ENCODE measurements at regions not wholly inside any gene's neighbourhood (a gene's known extent, or its start where the extent isn't known, plus 50 kb on each side); places are given as distances from the start of the nearest gene placed in this dataset.

DNA sequence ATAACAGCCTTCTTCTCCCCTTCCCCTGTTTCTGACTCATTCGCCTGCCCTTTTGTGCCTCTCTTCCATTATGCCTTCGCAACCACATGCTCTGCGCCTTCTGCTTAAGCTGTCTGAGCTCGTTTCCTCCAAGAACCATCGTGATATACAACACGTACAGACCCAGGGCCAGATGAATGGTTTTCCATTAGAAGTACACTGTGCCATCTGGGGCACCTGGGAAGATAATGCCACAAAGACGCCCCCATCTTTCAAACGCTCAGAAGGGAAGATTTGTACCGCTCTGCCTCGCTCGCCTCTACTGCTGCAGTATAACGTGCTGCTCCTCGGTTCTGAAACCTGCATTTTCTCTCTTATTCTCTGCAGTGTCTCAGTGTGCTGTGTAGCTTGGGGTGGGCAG lies 470.9 kb upstream of the STXBP6 start:
- CTCF ChIA-PET: no interaction called here
- ATAC-seq (ENCODE audit: poor library complexity) (no peak), DNase-seq (no peak)
- H3K27ac Mint-ChIP-seq: no peak overlapping the region
- no peak overlapping the region for H3K4me3 Mint-ChIP-seq
- H3K4me1 Mint-ChIP-seq (ENCODE audit: low read depth): no peaks in the 10 kb centered on the region
- peaks cover 6% of the 10 kb centered on the region for H3K9me3 Mint-ChIP-seq
- H3K27me3 ChIP-seq (ENCODE audit: control insufficient read depth in 1 of 2, insufficient read depth in 2 of 2, low read length in 2 of 2): no peaks in the 10 kb centered on the region
- TF ChIP-seq, protein P1, sequence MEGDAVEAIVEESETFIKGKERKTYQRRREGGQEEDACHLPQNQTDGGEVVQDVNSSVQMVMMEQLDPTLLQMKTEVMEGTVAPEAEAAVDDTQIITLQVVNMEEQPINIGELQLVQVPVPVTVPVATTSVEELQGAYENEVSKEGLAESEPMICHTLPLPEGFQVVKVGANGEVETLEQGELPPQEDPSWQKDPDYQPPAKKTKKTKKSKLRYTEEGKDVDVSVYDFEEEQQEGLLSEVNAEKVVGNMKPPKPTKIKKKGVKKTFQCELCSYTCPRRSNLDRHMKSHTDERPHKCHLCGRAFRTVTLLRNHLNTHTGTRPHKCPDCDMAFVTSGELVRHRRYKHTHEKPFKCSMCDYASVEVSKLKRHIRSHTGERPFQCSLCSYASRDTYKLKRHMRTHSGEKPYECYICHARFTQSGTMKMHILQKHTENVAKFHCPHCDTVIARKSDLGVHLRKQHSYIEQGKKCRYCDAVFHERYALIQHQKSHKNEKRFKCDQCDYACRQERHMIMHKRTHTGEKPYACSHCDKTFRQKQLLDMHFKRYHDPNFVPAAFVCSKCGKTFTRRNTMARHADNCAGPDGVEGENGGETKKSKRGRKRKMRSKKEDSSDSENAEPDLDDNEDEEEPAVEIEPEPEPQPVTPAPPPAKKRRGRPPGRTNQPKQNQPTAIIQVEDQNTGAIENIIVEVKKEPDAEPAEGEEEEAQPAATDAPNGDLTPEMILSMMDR (IDR thresholded peaks at IDR 0.05): no peak
- POLR2A ChIA-PET: no interaction called here
- H3K4me1 ChIP-seq (ENCODE audit: insufficient read depth, low read length): no peaks in the 10 kb centered on the region
- H3K36me3 ChIP-seq (ENCODE audit: insufficient read depth, low read length): no peaks in the 10 kb centered on the region
- peaks cover 0 to 4% of the 10 kb centered on the region in 2 experiments for H3K9me3 ChIP-seq (ENCODE audit: control insufficient read depth in 1 of 2, insufficient read depth in 1 of 2, low read length in 2 of 2)
- H3K27ac ChIP-seq (ENCODE audit: low read depth in 1 of 2, low read length in 2 of 2): no peak overlapping the region
- H3K4me3 ChIP-seq (ENCODE audit: low read length): no peak overlapping the region
- H3K36me3 Mint-ChIP-seq (ENCODE audit: low read depth): no peaks in the 10 kb centered on the region
- intact Hi-C loops (cut with DNase I, micrococcal nuclease): no loop called here
- H3K27me3 Mint-ChIP-seq: no peaks in the 10 kb centered on the region

DNA sequence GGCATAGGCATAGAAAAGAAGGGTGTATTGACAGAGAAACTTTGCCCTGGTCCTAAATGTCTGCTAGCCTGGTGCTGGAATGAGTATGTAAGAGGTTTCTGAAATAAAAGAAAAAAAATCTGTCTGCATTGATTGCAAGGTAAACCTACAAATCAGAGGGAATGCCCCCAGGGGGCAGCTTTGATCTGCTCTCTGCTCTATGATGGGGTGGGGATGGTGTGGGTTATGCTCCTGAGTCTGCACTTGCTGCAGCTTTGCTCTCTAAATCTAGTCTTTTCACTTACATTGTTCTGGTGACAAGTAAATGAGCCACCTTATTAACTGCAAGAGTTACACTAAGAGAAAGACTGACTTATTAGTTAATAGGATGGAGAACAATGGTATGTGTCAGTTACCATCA lies 468.4 kb upstream of the STXBP6 start:
- intact Hi-C loops (cut with DNase I, micrococcal nuclease): no loop called here
- H3K36me3 Mint-ChIP-seq (ENCODE audit: low read depth): no peaks in the 10 kb centered on the region
- H3K4me3 Mint-ChIP-seq: no peak overlapping the region
- no peak overlapping the region for H3K27ac Mint-ChIP-seq
- H3K9me3 Mint-ChIP-seq: peaks cover 11% of the 10 kb centered on the region
- Histone ChIP-seq H3K27ac (ENCODE audit: low read depth in 1 of 2, low read length in 2 of 2) (no peak overlapping the region), H3K4me1 (ENCODE audit: insufficient read depth, low read length) (no peaks in the 10 kb centered on the region), H3K27me3 (ENCODE audit: control insufficient read depth in 1 of 2, insufficient read depth in 2 of 2, low read length in 2 of 2) (no peaks in the 10 kb centered on the region), H3K36me3 (ENCODE audit: insufficient read depth, low read length) (no peaks in the 10 kb centered on the region), H3K9me3 (ENCODE audit: control insufficient read depth in 1 of 2, insufficient read depth in 1 of 2, low read length in 2 of 2) (peaks cover 0 to 10% of the 10 kb centered on the region in 2 experiments), H3K4me3 (ENCODE audit: low read length) (no peak overlapping the region)
- TF ChIP-seq, protein P1 (IDR thresholded peaks at IDR 0.05): no peak
- ATAC-seq (ENCODE audit: poor library complexity) (no peak), DNase-seq (no peak)
- no peaks in the 10 kb centered on the region for H3K27me3 Mint-ChIP-seq
- ChIA-PET CTCF (no interaction called here), POLR2A (no interaction called here)
- H3K4me1 Mint-ChIP-seq (ENCODE audit: low read depth): no peaks in the 10 kb centered on the region

DNA sequence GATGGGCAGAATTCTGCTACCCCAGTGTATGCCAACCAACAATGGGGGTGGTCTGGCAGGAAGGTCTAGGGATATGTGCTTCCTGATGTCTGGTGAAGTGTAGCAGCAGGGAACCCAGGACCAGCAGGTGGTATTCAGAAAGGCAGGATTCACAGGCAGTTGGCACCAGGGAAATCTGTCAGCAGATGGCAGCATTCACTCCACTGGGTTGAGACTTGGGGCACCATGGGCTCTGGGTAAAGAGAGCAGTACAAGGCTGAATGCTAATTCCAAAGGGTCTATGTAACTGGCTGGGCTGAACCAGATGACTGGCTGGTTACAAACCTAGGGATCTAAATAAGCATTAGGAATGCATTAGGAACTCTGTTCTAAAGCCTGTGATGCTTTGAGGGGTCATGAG lies 466.9 kb upstream of the STXBP6 start:
- DNase-seq (no peak), ATAC-seq (ENCODE audit: poor library complexity) (no peak)
- TF ChIP-seq, protein P1 (IDR thresholded peaks at IDR 0.05): no peak
- H3K4me3 ChIP-seq (ENCODE audit: low read length): no peak overlapping the region
- H3K9me3 ChIP-seq (ENCODE audit: control insufficient read depth in 1 of 2, insufficient read depth in 1 of 2, low read length in 2 of 2): peaks cover 0 to 10% of the 10 kb centered on the region in 2 experiments
- Mint-ChIP-seq H3K4me3 (no peak overlapping the region), H3K9me3 (peaks cover 14% of the 10 kb centered on the region), H3K36me3 (ENCODE audit: low read depth) (no peaks in the 10 kb centered on the region), H3K27ac (no peak overlapping the region), H3K27me3 (no peaks in the 10 kb centered on the region), H3K4me1 (ENCODE audit: low read depth) (no peaks in the 10 kb centered on the region)
- no peaks in the 10 kb centered on the region for H3K36me3 ChIP-seq (ENCODE audit: insufficient read depth, low read length)
- ChIA-PET CTCF (no interaction called here), POLR2A (no interaction called here)
- intact Hi-C loops (cut with DNase I, micrococcal nuclease): no loop called here
- H3K4me1 ChIP-seq (ENCODE audit: insufficient read depth, low read length): no peaks in the 10 kb centered on the region
- H3K27me3 ChIP-seq (ENCODE audit: control insufficient read depth in 1 of 2, insufficient read depth in 2 of 2, low read length in 2 of 2): no peaks in the 10 kb centered on the region
- no peak overlapping the region for H3K27ac ChIP-seq (ENCODE audit: low read depth in 1 of 2, low read length in 2 of 2)

All from CD4-positive, alpha-beta T cell (primary cell).